ENCODE measurements at regions not wholly inside any gene's neighbourhood (a gene's known extent, or its start where the extent isn't known, plus 50 kb on each side); places are given as distances from the start of the nearest gene placed in this dataset.

DNA sequence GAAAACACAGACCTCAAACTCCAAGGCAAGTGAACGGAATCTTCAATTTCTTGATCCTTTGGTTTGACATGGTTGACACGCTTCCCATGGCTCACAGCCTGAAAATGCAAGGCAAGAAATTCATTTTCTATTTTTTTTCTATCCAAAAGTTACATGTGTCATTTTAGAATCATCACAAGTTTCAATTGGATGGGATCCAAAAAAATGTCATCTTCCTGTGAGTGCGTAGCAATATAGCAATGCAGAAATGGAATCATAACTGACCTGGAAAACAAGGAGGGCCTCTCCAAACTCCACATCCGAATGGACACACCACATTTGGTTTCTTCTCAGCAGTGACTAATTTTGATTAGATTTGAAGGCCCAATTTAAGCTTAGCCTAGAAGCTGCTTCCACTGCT, 175.8 kb upstream of the ATP11B start:
- Histone ChIP-seq H3K36me3 (replicated peaks in 1 of 2; ENCODE audit: control insufficient read depth in 1 of 2, insufficient read depth in 2 of 2, low read length in 1 of 2) (no peaks in the 10 kb centered on the region), H3K9me3 (no peaks in the 10 kb centered on the region), H3K27ac (ENCODE audit: low read depth in 2 of 2, low read length in 1 of 2) (no peak overlapping the region), H4K20me1 (ENCODE audit: insufficient read depth) (no peaks in the 10 kb centered on the region), H3K4me3 (ENCODE audit: low read depth in 2 of 2, low read length in 1 of 2) (no peak overlapping the region), H3K9me2 (no peaks in the 10 kb centered on the region), H3K4me2 (no peak overlapping the region), H3K27me3 (ENCODE audit: insufficient read depth) (no peaks in the 10 kb centered on the region), H3K9ac (no peak overlapping the region), H3F3A (replicated peaks; ENCODE audit: insufficient read depth) (no peaks in the 10 kb centered on the region), H3K4me1 (ENCODE audit: control insufficient read depth in 1 of 2, insufficient read depth in 2 of 2, low read depth in 1 of 2, low read length in 1 of 2) (no peaks in the 10 kb centered on the region; a peak in 2 of 4 replicates), H3K79me2 (ENCODE audit: insufficient read depth) (no peaks in the 10 kb centered on the region), H2AFZ (ENCODE audit: low read depth) (no peak overlapping the region)
- POLR2A ChIA-PET = no interaction called here
- no peak for DNase-seq
- 60% methylated on average over 4 of the region's 4 CpGs for WGBS (ENCODE audit: low lambda C conversion rate)
- no peak for TF ChIP-seq NRF1 (IDR thresholded peaks at IDR 0.05; ENCODE audit: low read depth, low read length)
- TF ChIP-seq, protein P1, sequence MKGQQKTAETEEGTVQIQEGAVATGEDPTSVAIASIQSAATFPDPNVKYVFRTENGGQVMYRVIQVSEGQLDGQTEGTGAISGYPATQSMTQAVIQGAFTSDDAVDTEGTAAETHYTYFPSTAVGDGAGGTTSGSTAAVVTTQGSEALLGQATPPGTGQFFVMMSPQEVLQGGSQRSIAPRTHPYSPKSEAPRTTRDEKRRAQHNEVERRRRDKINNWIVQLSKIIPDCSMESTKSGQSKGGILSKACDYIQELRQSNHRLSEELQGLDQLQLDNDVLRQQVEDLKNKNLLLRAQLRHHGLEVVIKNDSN (IDR thresholded peaks at IDR 0.05; ENCODE audit: borderline replicate concordance, low read depth) = no peak
- TF ChIP-seq SIN3A (IDR thresholded peaks at IDR 0.05; ENCODE audit: borderline replicate concordance, low read depth, low read length) = no peak
- TF ChIP-seq, protein P2, sequence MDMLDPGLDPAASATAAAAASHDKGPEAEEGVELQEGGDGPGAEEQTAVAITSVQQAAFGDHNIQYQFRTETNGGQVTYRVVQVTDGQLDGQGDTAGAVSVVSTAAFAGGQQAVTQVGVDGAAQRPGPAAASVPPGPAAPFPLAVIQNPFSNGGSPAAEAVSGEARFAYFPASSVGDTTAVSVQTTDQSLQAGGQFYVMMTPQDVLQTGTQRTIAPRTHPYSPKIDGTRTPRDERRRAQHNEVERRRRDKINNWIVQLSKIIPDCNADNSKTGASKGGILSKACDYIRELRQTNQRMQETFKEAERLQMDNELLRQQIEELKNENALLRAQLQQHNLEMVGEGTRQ (IDR thresholded peaks at IDR 0.05; ENCODE audit: borderline replicate concordance, low read depth, low read length) = no peak
- no peak for TF ChIP-seq FOXJ3 (CRISPR knock-in tag; IDR thresholded peaks at IDR 0.05)
- TF ChIP-seq NFIC (IDR thresholded peaks at IDR 0.05; ENCODE audit: borderline replicate concordance) = no peak
- TF ChIP-seq, protein P3, sequence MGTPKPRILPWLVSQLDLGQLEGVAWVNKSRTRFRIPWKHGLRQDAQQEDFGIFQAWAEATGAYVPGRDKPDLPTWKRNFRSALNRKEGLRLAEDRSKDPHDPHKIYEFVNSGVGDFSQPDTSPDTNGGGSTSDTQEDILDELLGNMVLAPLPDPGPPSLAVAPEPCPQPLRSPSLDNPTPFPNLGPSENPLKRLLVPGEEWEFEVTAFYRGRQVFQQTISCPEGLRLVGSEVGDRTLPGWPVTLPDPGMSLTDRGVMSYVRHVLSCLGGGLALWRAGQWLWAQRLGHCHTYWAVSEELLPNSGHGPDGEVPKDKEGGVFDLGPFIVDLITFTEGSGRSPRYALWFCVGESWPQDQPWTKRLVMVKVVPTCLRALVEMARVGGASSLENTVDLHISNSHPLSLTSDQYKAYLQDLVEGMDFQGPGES (IDR thresholded peaks at IDR 0.05; ENCODE audit: low read depth, low read length) = no peak
- no peak for TF ChIP-seq JUND (IDR thresholded peaks at IDR 0.05)
- no peak for TF ChIP-seq TAF1 (IDR thresholded peaks at IDR 0.05; ENCODE audit: borderline replicate concordance, low read depth, low read length)
- no peak for TF ChIP-seq EZH2phosphoT487 (IDR thresholded peaks at IDR 0.05; ENCODE audit: borderline replicate concordance, low read depth)
- TF ChIP-seq, protein P4, sequence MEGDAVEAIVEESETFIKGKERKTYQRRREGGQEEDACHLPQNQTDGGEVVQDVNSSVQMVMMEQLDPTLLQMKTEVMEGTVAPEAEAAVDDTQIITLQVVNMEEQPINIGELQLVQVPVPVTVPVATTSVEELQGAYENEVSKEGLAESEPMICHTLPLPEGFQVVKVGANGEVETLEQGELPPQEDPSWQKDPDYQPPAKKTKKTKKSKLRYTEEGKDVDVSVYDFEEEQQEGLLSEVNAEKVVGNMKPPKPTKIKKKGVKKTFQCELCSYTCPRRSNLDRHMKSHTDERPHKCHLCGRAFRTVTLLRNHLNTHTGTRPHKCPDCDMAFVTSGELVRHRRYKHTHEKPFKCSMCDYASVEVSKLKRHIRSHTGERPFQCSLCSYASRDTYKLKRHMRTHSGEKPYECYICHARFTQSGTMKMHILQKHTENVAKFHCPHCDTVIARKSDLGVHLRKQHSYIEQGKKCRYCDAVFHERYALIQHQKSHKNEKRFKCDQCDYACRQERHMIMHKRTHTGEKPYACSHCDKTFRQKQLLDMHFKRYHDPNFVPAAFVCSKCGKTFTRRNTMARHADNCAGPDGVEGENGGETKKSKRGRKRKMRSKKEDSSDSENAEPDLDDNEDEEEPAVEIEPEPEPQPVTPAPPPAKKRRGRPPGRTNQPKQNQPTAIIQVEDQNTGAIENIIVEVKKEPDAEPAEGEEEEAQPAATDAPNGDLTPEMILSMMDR (IDR thresholded peaks at IDR 0.05) = no peak
- no peak for TF ChIP-seq YY1 (IDR thresholded peaks at IDR 0.05; ENCODE audit: low read depth)
- no peak for TF ChIP-seq ELF1 (IDR thresholded peaks at IDR 0.05)
- no peak for TF ChIP-seq RAD21 (IDR thresholded peaks at IDR 0.05; ENCODE audit: low read length)
- TF ChIP-seq, protein P5, sequence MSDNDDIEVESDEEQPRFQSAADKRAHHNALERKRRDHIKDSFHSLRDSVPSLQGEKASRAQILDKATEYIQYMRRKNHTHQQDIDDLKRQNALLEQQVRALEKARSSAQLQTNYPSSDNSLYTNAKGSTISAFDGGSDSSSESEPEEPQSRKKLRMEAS (IDR thresholded peaks at IDR 0.05; ENCODE audit: low read depth) = no peak
- TF ChIP-seq, protein P6, sequence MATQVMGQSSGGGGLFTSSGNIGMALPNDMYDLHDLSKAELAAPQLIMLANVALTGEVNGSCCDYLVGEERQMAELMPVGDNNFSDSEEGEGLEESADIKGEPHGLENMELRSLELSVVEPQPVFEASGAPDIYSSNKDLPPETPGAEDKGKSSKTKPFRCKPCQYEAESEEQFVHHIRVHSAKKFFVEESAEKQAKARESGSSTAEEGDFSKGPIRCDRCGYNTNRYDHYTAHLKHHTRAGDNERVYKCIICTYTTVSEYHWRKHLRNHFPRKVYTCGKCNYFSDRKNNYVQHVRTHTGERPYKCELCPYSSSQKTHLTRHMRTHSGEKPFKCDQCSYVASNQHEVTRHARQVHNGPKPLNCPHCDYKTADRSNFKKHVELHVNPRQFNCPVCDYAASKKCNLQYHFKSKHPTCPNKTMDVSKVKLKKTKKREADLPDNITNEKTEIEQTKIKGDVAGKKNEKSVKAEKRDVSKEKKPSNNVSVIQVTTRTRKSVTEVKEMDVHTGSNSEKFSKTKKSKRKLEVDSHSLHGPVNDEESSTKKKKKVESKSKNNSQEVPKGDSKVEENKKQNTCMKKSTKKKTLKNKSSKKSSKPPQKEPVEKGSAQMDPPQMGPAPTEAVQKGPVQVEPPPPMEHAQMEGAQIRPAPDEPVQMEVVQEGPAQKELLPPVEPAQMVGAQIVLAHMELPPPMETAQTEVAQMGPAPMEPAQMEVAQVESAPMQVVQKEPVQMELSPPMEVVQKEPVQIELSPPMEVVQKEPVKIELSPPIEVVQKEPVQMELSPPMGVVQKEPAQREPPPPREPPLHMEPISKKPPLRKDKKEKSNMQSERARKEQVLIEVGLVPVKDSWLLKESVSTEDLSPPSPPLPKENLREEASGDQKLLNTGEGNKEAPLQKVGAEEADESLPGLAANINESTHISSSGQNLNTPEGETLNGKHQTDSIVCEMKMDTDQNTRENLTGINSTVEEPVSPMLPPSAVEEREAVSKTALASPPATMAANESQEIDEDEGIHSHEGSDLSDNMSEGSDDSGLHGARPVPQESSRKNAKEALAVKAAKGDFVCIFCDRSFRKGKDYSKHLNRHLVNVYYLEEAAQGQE (IDR thresholded peaks at IDR 0.05; ENCODE audit: low read depth, low read length) = no peak
- no peak for TF ChIP-seq TCF12 (IDR thresholded peaks at IDR 0.05)
- no peak for TF ChIP-seq FOSL2 (IDR thresholded peaks at IDR 0.05; ENCODE audit: borderline replicate concordance, low read depth)
- TF ChIP-seq TEAD4 (IDR thresholded peaks at IDR 0.05; ENCODE audit: borderline replicate concordance, insufficient read depth) = no peak
- CTCF ChIA-PET = interaction anchor here (1.6 kb wide), 1 partner anchor 41 kb away, joined by 4 read pairs; no protein-coding TSS in a partner anchor

Measured in SK-N-SH (cell line).